GM19455 (cell line): ENCODE measurements at regions not wholly inside any gene's neighbourhood (a gene's known extent, or its start where the extent isn't known, plus 50 kb on each side); places are given as distances from the start of the nearest gene placed in this dataset.
"Not testable (repeated sequence)": the region's sequence is repeated elsewhere in the genome, so short reads cannot be mapped to it uniquely, and the experiment has no call there.

Experiments used
- ATAC-seq: cut with Tn5 transposase; IDR thresholded peaks from one replicate; pipeline ENCODE4 v1.9.1; 2021; ENCODE audit not compliant: unreplicated experiment

DNA sequence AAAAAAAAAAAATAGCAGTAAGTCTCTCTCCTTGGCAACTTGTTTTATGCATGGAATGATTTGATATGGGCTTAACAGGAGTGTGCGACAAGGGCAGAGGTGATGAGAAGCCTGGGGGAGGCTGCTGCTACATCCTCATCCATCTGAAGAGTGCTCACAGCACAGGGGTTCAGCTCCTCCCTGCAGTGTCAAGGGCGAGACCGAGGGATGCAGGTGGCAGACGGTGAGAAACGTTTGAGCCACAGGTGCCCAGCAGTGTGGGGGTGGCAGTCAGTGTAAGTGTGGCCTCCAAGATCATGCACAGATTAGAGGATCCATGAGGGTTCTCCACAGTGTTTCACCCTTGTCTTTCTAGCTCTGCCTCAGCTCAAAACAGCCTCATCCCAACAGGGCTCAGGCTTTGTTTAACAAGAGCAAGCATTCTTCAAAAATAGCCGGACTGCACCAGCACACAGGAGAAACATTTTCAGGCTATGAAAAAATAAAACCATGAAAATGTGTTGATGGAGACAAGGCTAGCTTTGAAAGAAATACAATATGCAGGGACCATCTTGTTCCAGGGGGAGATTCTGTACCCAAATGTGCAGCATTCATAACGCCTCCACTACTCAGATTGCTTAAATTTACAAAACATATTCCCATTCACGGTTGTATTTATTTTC is 324.5 kb upstream of the MYT1L start:
- ATAC-seq, result no peak

DNA sequence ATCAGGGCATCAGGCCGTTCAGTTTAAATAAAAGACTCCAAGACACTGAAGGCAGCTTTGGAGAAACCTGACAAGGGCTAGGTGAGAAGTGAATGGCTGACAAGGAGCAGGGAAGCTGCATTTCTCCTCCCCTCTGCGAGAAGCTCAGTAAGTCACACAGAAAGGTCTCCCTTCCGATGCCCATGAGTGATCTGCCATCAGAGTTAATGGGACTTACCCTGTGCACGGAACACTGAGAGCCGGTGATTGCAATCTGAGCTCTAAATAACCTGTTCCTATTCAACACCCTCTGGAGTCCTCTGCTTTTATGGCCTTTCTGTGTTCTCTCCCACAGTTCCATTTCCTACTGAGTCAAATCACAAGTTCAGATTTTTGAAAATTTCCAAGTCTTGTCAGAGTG is 322.2 kb upstream of the MYT1L start:
- no peak for ATAC-seq

DNA sequence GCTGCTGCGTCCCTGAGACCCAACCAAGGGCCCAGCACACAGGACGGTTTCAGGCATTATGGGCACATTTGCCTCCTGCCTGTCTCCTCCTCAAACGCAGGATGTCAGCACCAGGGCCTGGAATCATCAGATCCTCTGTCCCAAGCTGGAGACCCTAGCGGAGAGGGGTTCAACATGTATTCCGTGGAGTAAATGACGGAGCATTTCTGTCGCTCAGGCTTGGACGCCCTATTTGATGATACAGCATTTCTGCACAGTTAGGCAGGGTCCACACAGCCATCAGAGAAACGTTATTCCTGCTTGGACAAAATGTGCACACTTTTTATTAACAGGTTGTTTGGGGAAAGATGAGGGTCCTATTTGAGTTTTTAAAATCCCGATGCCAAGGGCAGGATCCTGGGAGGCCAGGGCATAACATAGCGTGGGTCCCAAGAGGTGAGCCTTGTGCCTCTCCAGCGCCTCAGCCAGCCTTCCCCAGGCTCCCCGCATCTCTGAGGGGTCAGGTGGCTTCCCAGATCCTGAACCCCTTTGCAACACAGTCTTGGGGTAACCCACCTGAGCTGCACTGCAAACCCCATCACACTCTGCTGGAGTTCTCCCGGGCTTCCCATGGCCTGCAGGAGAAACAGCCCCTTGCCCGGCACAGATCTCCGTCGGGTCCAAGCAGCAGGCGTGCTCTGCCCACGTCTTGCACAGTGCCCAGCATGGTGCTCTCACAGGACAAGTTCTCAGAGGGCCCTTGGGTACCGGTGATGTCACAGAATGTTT is 319.7 kb upstream of the MYT1L start:
- ATAC-seq, result no peak

DNA sequence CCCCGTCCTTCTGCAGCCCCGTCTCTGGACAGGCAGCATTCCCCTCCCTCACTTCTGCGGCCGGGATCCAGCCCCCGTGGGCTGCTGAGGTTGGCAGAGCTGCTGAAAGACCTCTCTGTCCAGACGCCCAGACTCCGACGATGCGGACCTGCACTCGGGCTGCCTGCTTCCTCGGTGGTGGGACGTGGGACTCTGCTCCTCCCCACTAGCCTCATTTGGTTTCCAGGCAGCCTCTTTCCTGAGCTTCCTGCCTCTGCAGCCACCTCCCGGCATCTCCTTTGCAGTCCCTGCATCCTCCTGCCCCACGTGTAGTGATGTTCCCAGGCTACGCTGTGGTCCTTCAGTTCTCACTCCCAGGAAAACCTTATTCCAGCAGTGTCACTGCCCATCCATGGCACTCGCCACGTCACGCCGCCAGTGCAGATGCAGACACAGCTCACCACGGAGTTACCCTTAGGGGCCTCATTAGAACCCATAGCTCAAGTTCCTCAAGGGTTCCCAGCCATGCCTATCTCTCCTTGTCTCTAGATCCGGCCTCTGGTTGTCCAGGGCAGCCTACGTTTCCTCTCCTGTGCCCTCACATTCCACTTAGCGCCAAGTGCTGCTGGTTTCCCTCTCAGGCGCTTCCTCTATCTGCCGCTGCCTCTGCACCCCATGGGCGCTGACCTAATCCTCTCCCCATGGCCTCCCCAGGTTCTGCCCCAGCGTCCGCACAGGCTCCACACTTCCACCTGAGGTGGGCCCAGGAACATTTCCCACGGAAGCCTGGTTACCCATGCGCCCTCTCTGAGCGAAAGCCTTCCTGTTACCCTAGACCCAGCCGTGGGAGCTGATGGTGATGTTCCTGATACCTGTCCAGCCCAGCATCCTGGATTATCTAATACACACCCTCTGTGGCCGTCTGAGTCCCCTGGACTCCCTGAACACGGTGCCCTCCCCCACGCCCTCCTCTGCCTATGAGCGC is 318.3 kb upstream of the MYT1L start:
- no peak for ATAC-seq

DNA sequence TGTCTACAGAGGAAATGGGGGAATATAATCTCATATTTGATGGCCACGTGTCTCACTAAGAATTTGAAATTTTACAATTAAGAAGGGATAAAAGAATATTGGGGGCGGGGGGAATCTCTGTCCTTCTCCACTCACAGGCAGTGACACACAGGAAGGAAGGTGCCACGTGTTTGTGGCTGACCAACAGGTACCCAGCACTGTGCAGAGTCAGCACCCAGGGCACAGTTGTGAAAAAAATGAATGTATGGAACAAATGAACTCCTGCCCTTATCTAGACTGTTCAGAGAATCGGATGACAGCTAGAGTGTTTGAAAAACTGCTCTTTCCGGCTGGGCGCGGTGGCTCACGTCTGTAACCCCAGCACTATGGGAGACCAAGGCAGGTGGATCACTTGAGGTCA is 317.0 kb upstream of the MYT1L start:
- ATAC-seq, result no peak

DNA sequence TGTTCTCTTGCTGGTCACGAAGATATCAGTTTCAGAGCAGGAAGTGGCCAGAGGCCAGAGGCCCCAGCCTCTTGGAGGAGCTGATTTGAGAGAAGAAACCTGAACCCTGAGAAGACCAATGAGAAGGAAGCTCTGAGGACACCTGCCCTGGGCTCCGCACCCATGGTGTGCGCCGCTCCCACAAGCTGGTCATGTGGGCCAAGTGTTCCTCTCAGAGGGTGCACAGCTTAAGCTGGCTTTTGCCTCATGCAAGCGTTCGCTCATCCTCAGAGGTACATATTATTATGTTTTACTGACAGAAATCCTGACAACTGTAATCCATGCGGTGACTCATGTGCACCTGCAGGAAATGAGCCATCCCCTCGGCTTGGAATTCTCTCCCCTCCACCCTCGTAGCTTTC is 316.1 kb upstream of the MYT1L start:
- no peak for ATAC-seq

DNA sequence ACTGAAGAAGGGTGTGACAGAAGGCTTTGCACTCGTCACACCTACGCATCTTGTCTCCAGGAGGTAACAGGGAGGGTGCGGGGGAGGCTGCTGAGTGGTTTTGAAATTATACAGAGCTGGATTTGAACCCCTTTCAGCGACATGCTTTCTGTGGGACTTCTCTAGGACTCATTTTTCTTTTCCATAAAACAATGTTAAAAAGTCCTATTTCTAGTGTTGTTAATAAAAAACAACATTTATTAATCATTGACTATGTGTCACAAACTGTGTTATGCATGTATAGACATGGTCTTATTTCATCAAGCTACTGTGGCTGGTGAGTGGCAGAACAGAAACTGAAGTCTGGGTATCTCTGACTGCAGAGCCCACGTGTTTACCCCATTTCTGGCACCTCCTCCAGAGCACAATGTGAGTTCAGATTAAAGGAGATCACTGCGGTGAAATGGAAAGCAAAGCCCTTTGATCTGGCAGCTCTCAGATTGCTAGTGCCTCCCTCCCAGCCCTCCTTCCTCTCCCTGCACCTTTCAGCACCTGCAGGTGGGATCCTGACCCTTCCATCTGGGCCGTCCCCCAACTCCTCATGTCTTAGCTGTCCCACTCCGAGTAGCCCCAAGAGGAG is 315.5 kb upstream of the MYT1L start:
- ATAC-seq, result no peak

DNA sequence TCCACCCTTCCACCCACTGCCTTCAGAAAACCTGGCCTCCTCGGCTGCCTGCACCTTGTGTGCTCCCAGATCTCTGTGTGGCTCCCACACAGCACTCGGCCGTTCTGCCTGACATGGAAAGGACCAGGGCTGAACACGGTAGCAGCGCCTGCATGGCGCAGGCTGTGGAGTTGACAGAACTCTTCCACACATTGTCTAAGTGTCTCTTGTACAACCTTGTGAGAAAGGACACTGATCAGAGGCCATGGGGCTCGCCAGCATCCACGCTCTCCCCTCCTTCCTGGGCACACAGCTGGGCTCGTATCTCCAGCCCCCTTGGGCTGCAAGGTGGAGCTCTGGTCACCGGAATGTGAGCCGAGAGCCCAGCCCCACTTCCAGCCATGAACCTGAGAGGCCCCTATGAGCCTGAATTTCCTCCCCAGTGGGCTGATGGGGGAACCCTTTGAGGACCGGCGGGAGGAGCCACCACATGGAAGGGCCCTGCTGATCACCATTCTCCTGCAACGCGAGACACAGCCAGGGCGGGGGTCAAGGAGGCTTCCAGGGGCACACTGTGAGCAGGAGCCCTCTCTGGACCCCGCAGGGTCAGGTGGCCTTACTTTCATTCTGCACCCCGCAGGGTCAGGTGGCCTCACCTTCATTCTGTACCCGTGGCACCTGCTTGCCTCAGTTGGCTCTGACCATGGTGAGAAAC is 314.2 kb upstream of the MYT1L start:
- ATAC-seq, result no peak

DNA sequence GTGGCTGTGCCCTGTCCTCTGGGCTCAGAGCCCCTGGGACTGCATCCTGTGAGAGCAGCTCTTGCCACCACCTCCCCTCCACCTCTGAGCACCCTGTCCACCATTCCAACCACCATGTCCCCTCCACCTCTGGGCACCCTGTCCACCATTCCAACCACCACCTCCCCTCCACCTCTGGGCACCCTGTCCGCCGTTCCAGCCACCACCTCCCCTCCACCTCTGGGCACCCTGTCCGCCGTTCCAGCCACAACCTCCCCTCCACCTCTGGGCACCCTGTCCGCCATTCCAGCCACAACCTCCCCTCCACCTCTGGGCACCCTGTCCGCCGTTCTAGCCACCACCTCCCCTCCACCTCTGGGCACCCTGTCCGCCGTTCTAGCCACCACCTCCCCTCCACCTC is 313.7 kb upstream of the MYT1L start:
- not testable (repeated sequence) for ATAC-seq

DNA sequence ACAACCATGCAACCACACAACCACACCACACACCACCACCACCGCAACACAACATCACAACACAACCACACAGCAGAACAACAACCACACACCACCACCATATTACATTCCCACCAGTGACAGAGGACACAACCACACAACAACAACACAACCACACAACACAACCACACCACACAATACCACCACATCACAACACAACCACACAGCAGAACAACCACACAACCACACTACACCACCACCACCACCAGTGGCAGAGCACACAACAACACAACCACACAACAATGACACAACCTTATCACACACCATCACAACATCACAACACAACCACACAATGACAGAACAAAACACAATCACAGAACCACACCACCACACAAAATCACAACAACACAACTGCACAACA is 313.0 kb upstream of the MYT1L start:
- ATAC-seq, result no peak

DNA sequence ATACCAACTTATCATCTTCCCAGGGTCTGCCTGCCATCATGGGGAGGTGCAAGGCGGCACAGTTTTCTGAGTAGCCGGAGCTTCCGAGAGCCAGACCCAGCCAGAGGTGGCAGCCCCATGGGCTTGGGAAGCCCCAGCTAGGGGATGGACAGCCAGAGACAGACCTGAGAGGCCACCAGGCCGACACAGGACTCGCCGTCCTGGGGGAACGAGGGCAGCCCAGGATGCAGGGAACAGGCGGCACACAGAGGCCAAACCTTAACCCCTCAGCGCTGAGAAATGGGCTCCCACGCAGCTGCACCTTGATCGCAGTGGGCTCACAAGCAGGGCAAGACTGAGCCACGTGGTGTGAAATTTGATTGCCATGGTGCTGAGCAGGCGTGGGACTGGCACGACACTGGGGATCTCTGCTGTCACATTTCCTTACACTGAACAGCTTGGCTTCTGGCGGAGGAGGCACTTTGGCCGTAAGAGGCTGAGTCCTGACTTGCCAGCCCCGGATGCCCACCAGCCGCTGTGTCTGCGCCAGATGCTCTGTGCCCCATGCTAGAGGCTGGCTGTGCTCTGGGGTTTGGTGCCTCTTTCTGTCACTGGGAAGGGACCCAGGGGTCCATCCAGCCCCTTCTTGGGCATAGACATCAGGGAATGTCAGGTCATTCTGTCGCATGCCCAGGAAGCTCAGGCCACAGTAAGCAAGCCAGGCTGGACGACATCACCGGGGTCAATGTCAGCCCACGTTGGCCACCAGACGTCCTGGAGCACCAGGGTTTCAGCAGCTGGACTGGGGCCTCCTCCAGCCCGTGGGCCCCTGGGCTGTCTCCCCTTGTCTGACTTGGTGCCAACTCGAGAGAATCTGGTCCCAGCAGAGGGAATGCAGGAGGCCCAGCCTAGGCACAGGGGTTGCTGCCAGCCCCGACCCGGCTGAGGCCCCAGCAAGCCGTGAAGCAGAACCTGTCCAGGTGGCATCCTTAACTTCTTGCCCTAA is 312.1 kb upstream of the MYT1L start:
- no peak for ATAC-seq

DNA sequence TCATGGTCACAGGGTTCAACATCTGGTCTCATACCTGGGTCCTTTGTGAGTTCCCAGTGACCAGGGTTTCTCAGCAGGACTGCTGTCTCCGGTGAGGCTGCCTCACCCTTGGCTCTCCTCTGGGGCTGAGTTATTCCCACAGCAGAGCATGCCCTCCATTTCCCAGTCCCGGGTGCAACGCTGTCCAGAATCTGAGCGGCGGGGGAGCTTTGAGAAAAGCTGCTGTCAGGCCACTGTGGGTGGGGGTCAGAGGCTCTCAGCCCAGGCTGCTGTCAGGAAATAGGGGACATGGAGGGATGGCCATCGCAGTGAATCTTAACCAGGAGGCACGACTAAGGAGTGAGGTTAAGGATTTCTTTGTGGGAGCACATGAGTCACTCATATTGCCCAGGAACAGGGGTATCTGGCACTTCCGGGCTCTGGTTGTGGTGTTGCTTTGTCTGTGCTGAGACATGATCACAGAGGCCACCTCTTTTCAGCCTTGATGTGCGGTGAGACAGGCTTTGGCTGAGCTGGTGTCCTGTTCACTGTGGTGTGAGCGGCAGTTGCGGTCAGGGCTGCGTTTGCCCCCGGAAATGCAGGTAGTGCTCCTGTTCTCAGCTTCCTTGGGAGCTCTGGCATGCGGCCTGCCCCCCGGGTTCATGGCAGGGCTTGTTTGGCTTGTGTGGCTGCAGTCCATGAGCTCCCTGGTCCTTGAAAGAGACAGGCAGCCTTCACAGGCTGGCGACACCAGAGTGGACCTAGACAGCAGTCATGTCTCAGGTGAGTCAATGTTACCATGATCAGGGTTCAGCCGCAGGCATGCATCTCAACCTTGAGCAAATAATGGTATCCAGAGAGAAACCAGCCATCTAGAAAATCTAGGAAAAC is 310.7 kb upstream of the MYT1L start:
- ATAC-seq, result no peak

DNA sequence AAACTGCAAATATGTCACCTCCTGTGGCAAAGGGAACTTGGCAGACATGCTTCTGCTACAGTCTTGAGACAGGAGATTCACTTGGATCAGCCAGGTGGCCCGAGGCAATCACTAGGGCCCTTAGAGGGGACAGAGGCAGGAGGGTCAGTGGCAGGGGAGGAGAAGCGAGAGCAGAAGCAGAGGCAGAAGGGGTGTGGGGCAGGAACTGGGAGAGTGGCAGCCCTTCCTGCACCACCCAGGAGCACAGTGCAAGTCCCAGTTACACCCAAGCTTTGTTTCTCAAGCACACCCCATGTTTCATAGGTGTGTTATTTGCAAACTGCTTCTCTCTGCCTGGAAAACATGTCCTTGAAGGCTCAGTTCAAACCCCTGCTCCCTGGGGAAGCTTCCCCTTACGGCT is 309.7 kb upstream of the MYT1L start:
- ATAC-seq, result no peak

DNA sequence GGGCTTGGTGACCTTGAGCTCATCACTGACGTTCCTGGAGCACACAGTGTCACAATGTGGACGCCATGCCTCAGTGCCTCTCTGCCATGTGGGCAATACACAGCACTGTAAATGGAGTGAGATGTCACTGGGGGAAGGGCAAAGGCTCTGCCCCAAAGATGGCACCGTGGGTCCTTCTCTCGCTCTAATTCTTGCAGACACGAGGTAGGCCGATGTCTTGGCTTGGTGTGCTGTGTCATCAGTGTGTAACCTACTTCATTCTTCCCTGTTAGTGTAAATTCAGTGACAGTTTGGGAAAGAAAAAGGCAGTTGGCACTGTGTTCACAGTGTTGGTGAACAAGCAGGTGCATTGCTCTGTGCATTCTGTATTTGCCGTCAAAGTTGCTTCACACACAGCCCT is 309.3 kb upstream of the MYT1L start:
- no peak for ATAC-seq

DNA sequence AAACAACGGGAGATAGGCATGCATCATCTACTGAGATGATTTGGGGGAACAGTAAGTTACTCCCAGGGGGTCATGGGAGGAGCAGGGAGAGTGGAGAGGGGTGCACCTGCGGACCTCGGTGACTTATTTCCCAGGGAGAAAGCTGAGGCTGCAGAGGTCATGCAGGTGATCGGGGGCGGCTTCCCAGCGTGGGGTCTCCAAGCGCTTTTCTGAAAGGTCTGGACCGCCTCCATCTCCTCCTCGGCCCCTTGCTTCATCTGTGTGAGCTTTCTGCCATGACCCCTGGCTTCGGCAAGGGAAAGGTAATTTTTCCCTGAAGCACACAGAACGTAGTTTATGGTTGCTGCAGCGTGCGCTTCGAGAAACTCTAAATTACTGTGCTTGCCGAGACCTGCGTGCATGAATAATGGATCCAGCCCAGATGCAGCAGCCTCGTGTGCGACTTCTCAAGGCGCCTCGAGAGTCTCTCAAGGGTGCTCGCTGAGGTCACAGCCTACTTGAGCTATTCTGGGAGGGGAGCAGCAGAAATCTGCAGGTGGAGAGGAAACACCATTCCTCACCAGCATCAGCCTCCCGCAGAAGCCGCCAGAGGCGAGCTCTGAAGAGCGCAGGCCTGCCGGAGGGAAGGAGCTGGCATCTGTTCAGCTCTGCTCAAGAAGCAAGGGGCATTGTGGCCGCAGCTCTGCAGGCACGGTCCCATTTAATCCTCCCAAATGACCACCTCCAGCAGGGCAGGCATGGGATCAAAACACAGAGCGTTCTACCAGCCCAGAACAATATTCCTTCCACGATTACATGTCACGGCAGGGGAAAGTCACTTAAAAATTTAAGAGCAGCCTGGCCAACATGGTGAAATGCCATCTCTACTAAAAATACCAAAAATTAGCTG is 308.4 kb upstream of the MYT1L start:
- no peak for ATAC-seq

DNA sequence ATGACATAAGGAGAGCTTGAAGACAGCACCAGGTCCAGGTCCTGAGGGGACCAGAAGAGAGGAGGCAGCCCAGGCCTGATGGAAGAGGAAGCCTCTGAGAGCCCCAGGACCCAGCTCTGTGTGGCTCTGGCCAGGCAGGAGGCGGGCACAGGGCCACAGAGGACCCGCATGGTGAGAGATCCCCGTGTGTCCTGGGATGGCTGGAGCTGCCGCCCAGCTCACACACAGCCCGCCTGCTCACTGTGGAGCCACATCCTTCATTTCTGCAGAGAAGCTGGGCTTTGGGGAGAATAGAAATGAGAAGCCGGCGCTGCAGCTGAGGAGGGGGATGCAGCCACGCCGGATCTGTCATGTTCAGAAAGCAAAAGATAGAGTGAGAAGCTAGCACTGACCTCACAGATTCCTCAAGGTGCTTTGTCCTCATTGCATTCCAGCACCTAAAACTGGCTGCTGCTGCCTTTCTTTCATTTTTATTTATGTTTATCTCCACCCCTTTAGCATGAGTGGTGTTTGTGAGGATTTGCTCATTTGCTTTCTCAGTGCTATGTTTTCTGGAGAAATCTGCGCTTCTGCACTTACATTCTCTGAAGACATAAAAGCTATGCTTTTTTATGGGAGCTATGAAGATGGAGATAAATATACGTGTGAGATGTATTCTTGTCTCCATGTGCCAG is 307.6 kb upstream of the MYT1L start:
- ATAC-seq, result no peak

DNA sequence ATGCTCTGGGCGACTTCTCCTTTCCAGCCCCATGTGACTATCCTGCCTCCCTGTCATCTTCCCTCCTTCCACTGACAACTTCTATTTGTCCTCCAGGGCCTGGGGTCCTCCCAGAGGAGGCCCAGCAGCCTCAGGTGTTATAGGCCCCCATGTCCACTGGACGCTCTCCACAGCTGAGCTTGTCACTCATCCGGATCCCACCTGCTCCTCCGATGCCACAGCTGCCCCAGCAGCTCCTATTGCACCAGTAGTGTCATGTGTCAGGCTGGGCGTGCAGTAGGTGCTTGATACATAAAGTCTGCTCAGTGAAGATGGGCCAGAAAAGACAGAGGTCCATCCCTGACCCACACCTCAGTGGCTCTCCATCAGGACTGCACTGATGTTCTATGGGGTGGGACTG is 305.7 kb upstream of the MYT1L start:
- ATAC-seq, result no peak
